HCT116 (cell line): ENCODE measurements at regions not wholly inside any gene's neighbourhood (a gene's known extent, or its start where the extent isn't known, plus 50 kb on each side); places are given as distances from the start of the nearest gene placed in this dataset.

Experiments used
- ATAC-seq: fragments of 200-7000 bp; cut with Tn5 transposase; 2 replicates; pipeline ENCODE4 v1.9.1; 2020; ENCODE audit warnings: mild to moderate bottlenecking, moderate library complexity
- BruUV-seq: library from RNA; stranded (reverse); fragments of 400-500 nt; replicated peaks from 2 replicates; lab custom pipeline; 2021; lab: Mats Ljungman, UMichigan
- CTCF ChIA-PET: fragments of 300-600 bp; sonication (Branson Sonifier 250); formaldehyde crosslinking; loops from one replicate; lab custom pipeline; 2021; ENCODE audit warnings: antibody characterized with exemption; lab: Charles Lee
- POLR2A ChIA-PET: fragments of 300-600, 350-600 bp; sonication (Branson Sonifier 250); formaldehyde crosslinking; loops from one replicate; lab custom pipeline; 2021; ENCODE audit warnings: antibody characterized with exemption; lab: Charles Lee
- RAD21 ChIA-PET, 2 experiments: fragments of 300-600 bp; sonication (Branson Sonifier 250); formaldehyde crosslinking; loops; one replicate each; lab custom pipeline; 2023; ENCODE audit warnings: low total read pairs in 2 of 2; ENCODE audit not compliant: uncharacterized antibody in 2 of 2, unreplicated experiment in 2 of 2, low non-redundant PET in 1 of 2; lab: Charles Lee
- DNase-seq: peaks from one replicate; pipeline ENCODE4 v3.0.0-alpha.2; 2010; ENCODE audit warnings: low read depth, low spot score
- H2AFZ ChIP-seq: fragments of 200-600 bp; shearing (Covaris generic), sonication (generic); 2 replicates; pipeline ENCODE4 v1.6.1; 2017; ENCODE audit warnings: low read depth, mixed run types, mixed read lengths, antibody characterized with exemption, low read length; ENCODE audit not compliant: poor library complexity, severe bottlenecking
- H3K27ac ChIP-seq: 2 replicates; pipeline ENCODE4 v1.5.1; 2012; ENCODE audit warnings: low read depth, low read length
- H3K27me3 ChIP-seq: fragments of 200-600 bp; sonication (generic); 2 replicates; pipeline ENCODE4 v1.6.1; 2016; ENCODE audit warnings: mixed run types, low read length, mixed read lengths; ENCODE audit not compliant: insufficient read depth
- H3K36me3 ChIP-seq, 2 experiments: fragments of 200-500 bp in 1 of 2; fragments of 200-600 bp in 1 of 2; sonication (Bioruptor generic) in 1 of 2; sonication (generic) in 1 of 2; 2 replicates each; pipeline versions ENCODE4 v1.5.1 to v1.6.1; 2014 to 2016; ENCODE audit warnings: low read length in 2 of 2, inconsistent platforms in 1 of 2, mixed read lengths in 1 of 2, mixed run types in 1 of 2; ENCODE audit not compliant: insufficient read depth in 2 of 2, control insufficient read depth in 1 of 2
- H3K4me1 ChIP-seq, 2 experiments: fragments of 200-600 bp in 1 of 2; sonication (generic) in 1 of 2; 2 replicates each; pipeline versions ENCODE4 v1.5.1 to v1.6.1; 2012 to 2017; ENCODE audit warnings: low read length in 2 of 2, inconsistent platforms in 1 of 2, mild to moderate bottlenecking in 1 of 2, mixed read lengths in 1 of 2, mixed run types in 1 of 2, moderate library complexity in 1 of 2; ENCODE audit not compliant: insufficient read depth in 2 of 2, control insufficient read depth in 1 of 2
- H3K4me2 ChIP-seq: fragments of 200-600 bp; sonication (generic); 2 replicates; pipeline ENCODE4 v1.6.1; 2017; ENCODE audit warnings: mixed run types, low read length, mixed read lengths
- H3K4me3 ChIP-seq, 2 experiments: fragments of 200-600 bp in 1 of 2; sonication (generic) in 1 of 2; replicated peaks in 1 of 2; 2 replicates each; pipeline ENCODE4 v1.5.1; 2011 to 2016; ENCODE audit warnings: low read length in 2 of 2, control low read depth in 1 of 2, low read depth in 1 of 2, mild to moderate bottlenecking in 1 of 2, mixed read lengths in 1 of 2, mixed run types in 1 of 2
- H3K79me2 ChIP-seq: fragments of 200-600 bp; sonication (generic); 2 replicates; pipeline ENCODE4 v1.6.1; 2017; ENCODE audit warnings: mild to moderate bottlenecking, mixed run types, low read length, moderate library complexity, mixed read lengths; ENCODE audit not compliant: insufficient read depth
- H3K9ac ChIP-seq: fragments of 200-600 bp; sonication (generic); 2 replicates; pipeline ENCODE4 v1.6.1; 2016; ENCODE audit warnings: low read length, mixed read lengths
- H3K9me2 ChIP-seq: fragments of 200-600 bp; sonication (generic), shearing (Covaris generic); 2 replicates; pipeline ENCODE4 v1.6.1; 2017; ENCODE audit warnings: mixed run types, mild to moderate bottlenecking, moderate library complexity; ENCODE audit not compliant: insufficient read depth
- H3K9me3 ChIP-seq, 2 experiments: fragments of 200-500 bp in 1 of 2; fragments of 200-600 bp in 1 of 2; sonication (Bioruptor generic) in 1 of 2; sonication (generic) in 1 of 2; 2 replicates each; pipeline ENCODE4 v1.6.1; 2014 to 2017; ENCODE audit warnings: low read length in 2 of 2, mixed read lengths in 2 of 2, inconsistent platforms in 1 of 2, low read depth in 1 of 2, mild to moderate bottlenecking in 1 of 2, mixed run types in 1 of 2, moderate library complexity in 1 of 2; ENCODE audit not compliant: control insufficient read depth in 1 of 2, insufficient read depth in 1 of 2
- H4K20me1 ChIP-seq: fragments of 200-600 bp; sonication (generic), shearing (Covaris generic); 2 replicates; pipeline ENCODE4 v1.6.1; 2017; ENCODE audit warnings: mixed run types, mild to moderate bottlenecking, moderate library complexity; ENCODE audit not compliant: insufficient read depth
- CEBPB ChIP-seq: IDR thresholded peaks from 2 replicates; pipeline ENCODE4 v1.6.1; 2012; ENCODE audit warnings: low read depth
- EGR1 ChIP-seq: IDR thresholded peaks from 2 replicates; pipeline ENCODE4 v1.6.1; 2012; ENCODE audit warnings: low read depth
- EZH2 ChIP-seq: fragments of 200-600 bp; sonication (generic); IDR thresholded peaks from 2 replicates; pipeline ENCODE4 v1.6.1; 2017; ENCODE audit warnings: antibody characterized with exemption, mixed run types
- FOSL1 ChIP-seq: IDR thresholded peaks from 2 replicates; pipeline ENCODE4 v1.6.1; 2012; ENCODE audit warnings: low read depth
- JUND ChIP-seq: IDR thresholded peaks from 2 replicates; pipeline ENCODE4 v1.6.1; 2012
- POLR2A ChIP-seq: IDR thresholded peaks from 2 replicates; pipeline ENCODE4 v1.7.0; 2011; ENCODE audit warnings: borderline replicate concordance; ENCODE audit not compliant: insufficient read depth, insufficient read length; ENCODE audit errors: extremely low read depth
- REST ChIP-seq: IDR thresholded peaks from 2 replicates; pipeline ENCODE4 v1.6.1; 2012; ENCODE audit warnings: low read depth
- SIN3A ChIP-seq: IDR thresholded peaks from 2 replicates; pipeline ENCODE4 v1.6.1; 2012; ENCODE audit warnings: low read depth
- SP1 ChIP-seq: IDR thresholded peaks from 2 replicates; pipeline ENCODE4 v1.6.1; 2012; ENCODE audit warnings: low read depth
- TCF7L2 ChIP-seq: IDR thresholded peaks from 2 replicates; pipeline ENCODE4 v1.7.0; 2011; ENCODE audit warnings: borderline replicate concordance, inconsistent platforms; ENCODE audit not compliant: insufficient read depth, insufficient read length; ENCODE audit errors: extremely low read depth
- YY1 ChIP-seq: IDR thresholded peaks from 2 replicates; pipeline ENCODE4 v1.6.1; 2011; ENCODE audit warnings: low read length, low read depth, moderate library complexity, mild to moderate bottlenecking; ENCODE audit not compliant: insufficient replicate concordance; ENCODE audit errors: extremely low read depth
- ZBTB33 ChIP-seq: IDR thresholded peaks from 2 replicates; pipeline ENCODE4 v1.6.1; 2011; ENCODE audit warnings: mild to moderate bottlenecking, low read length, moderate library complexity; ENCODE audit not compliant: insufficient replicate concordance; ENCODE audit errors: extremely low read depth
- ZNF274 ChIP-seq: fragments of 200-500 bp; sonication (Bioruptor generic); IDR thresholded peaks from 2 replicates; pipeline ENCODE4 v1.6.1; 2014; ENCODE audit warnings: mild to moderate bottlenecking, low read depth, low read length, inconsistent platforms
- intact Hi-C: fragments of 100-400 bp; cut with micrococcal nuclease; formaldehyde crosslinking; loops from 2 replicates; pipeline ENCODE4 v1.10.0; 2022
- TF ChIP-seq, protein P1 (sequence below): IDR thresholded peaks from 2 replicates; pipeline ENCODE4 v1.6.1; 2012

- no peak for TF ChIP-seq ZBTB33
- TF ChIP-seq FOSL1 = no peak
- TF ChIP-seq EGR1 = no peak
- no peak for TF ChIP-seq POLR2A
- TF ChIP-seq YY1 = no peak
- TF ChIP-seq, protein P1, sequence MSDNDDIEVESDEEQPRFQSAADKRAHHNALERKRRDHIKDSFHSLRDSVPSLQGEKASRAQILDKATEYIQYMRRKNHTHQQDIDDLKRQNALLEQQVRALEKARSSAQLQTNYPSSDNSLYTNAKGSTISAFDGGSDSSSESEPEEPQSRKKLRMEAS = no peak
- TF ChIP-seq JUND = no peak
- no peak for TF ChIP-seq SP1
- no peak for TF ChIP-seq CEBPB
These were observed 369.1 kb downstream of the MCTP2 start (continued) for GRCh38 chr15:94600505-94600904.

- H3K9ac ChIP-seq = no peak overlapping the region
- intact Hi-C loops = no loop called here
- H3K27me3 ChIP-seq = peaks cover 10% of the 10 kb centered on the region; the same call in 1 of the 2 replicates
- no TSS peak for BruUV-seq
- no peaks in the 10 kb centered on the region for H3K36me3 ChIP-seq
- H4K20me1 ChIP-seq = no peaks in the 10 kb centered on the region
- H3K4me2 ChIP-seq = no peak overlapping the region
- no peak overlapping the region for H3K27ac ChIP-seq
- ChIA-PET CTCF (no interaction called here), RAD21 (no interaction called here), POLR2A (no interaction called here)
- H3K4me1 ChIP-seq = no peaks in the 10 kb centered on the region
- no peaks in the 10 kb centered on the region for H3K9me3 ChIP-seq
- H3K79me2 ChIP-seq = no peaks in the 10 kb centered on the region
- no peaks in the 10 kb centered on the region for H3K9me2 ChIP-seq
- H3K4me3 ChIP-seq = no peak overlapping the region
- DNase-seq = no peak
- no peak overlapping the region for H2AFZ ChIP-seq
- ATAC-seq = no peak
- no peak for TF ChIP-seq FOSL1
- no peak for TF ChIP-seq ZBTB33
- no peak for TF ChIP-seq EGR1
- TF ChIP-seq SP1 = no peak
- no peak for TF ChIP-seq SIN3A
- no peak for TF ChIP-seq TCF7L2
- TF ChIP-seq JUND = no peak
- TF ChIP-seq, protein P1 = no peak
- no peak for TF ChIP-seq ZNF274
- TF ChIP-seq EZH2 = no peak
- TF ChIP-seq YY1 = no peak
- TF ChIP-seq REST = no peak
These were observed 371.6 kb downstream of the MCTP2 start for GRCh38 chr15:94602754-94603470.
